Keratinocyte (primary cell): ENCODE measurements at regions not wholly inside any gene's neighbourhood (a gene's known extent, or its start where the extent isn't known, plus 50 kb on each side); places are given as distances from the start of the nearest gene placed in this dataset.

Experiments used
- DNase-seq: peaks from one replicate; pipeline ENCODE4 v3.0.0-alpha.2; 2011; ENCODE audit warnings: low read depth, missing footprints, low spot score
- FAIRE-seq: peaks from 2 replicates; lab custom pipeline; 2011; peaks lifted over from hg19 to GRCh38; lab: Jason Lieb, UNC
- H2AFZ ChIP-seq: 2 replicates; pipeline ENCODE4 v1.6.0; 2012; ENCODE audit warnings: low read length, control low read depth, inconsistent platforms; ENCODE audit not compliant: control insufficient read depth
- H3K27ac ChIP-seq: 2 replicates; pipeline ENCODE4 v1.5.1; 2011; ENCODE audit warnings: low read length; ENCODE audit not compliant: control insufficient read depth, insufficient read depth
- H3K27me3 ChIP-seq: 3 replicates; pipeline ENCODE4 v1.6.0; 2011; ENCODE audit warnings: low read length; ENCODE audit not compliant: control insufficient read depth, insufficient read depth; ENCODE audit errors: extremely low read depth
- H3K36me3 ChIP-seq, 2 experiments: 2 replicates in 1 of 2; 3 replicates in 1 of 2; pipeline ENCODE4 v1.5.1; 2011; ENCODE audit warnings: low read length in 2 of 2, mild to moderate bottlenecking in 1 of 2; ENCODE audit not compliant: control insufficient read depth in 2 of 2, insufficient read depth in 2 of 2; ENCODE audit errors: extremely low read depth in 1 of 2
- H3K4me1 ChIP-seq: 3 replicates; pipeline ENCODE4 v1.5.1; 2011; ENCODE audit warnings: low read length; ENCODE audit not compliant: control insufficient read depth, insufficient read depth; ENCODE audit errors: extremely low read depth
- H3K4me2 ChIP-seq: 3 replicates; pipeline ENCODE4 v1.6.0; 2011; ENCODE audit warnings: low read depth, low read length; ENCODE audit not compliant: control insufficient read depth, insufficient read depth; ENCODE audit errors: extremely low read depth
- H3K4me3 ChIP-seq, 3 experiments: fragments of 200-600 bp in 1 of 3; sonication (generic) in 1 of 3; 2 replicates in 2 of 3; 3 replicates in 1 of 3; pipeline ENCODE4 v1.5.1; 2011 to 2016; ENCODE audit warnings: low read length in 3 of 3, mild to moderate bottlenecking in 3 of 3, control low read depth in 2 of 3, inconsistent platforms in 1 of 3, low read depth in 1 of 3, mixed read lengths in 1 of 3, mixed run types in 1 of 3, moderate library complexity in 1 of 3; ENCODE audit not compliant: control insufficient read depth in 2 of 3, insufficient read depth in 2 of 3; ENCODE audit errors: extremely low read depth in 1 of 3
- H3K79me2 ChIP-seq: 2 replicates; pipeline ENCODE4 v1.6.0; 2012; ENCODE audit warnings: low read length; ENCODE audit not compliant: control insufficient read depth, insufficient read depth
- H3K9ac ChIP-seq: 3 replicates; pipeline ENCODE4 v1.6.0; 2011; ENCODE audit warnings: low read length; ENCODE audit not compliant: control insufficient read depth, insufficient read depth; ENCODE audit errors: extremely low read depth
- H3K9me1 ChIP-seq: 3 replicates; pipeline ENCODE4 v1.6.0; 2011; ENCODE audit warnings: low read length; ENCODE audit not compliant: control insufficient read depth, insufficient read depth; ENCODE audit errors: extremely low read depth
- H3K9me3 ChIP-seq: 2 replicates; pipeline ENCODE4 v1.5.1; 2012; ENCODE audit warnings: low read depth, low read length; ENCODE audit not compliant: control insufficient read depth
- H4K20me1 ChIP-seq: 3 replicates; pipeline ENCODE4 v1.6.0; 2011; ENCODE audit warnings: low read length; ENCODE audit not compliant: control insufficient read depth, insufficient read depth; ENCODE audit errors: extremely low read depth
- EZH2 ChIP-seq: IDR thresholded peaks from one replicate; pipeline ENCODE4 v1.6.1; 2012; ENCODE audit warnings: inconsistent platforms, mild to moderate bottlenecking, low read length, moderate library complexity
- dilution Hi-C: fragments of 300-500 bp; cut with MboI; formaldehyde crosslinking; loops from one replicate; pipeline ENCODE4 v1.7.0; 2020; ENCODE audit warnings: low sequenced_read_pairs; ENCODE audit not compliant: extremely low pct_ligation_motif_present
- TF ChIP-seq, protein P1 (sequence below), 3 experiments: IDR thresholded peaks in 1 of 3; conservative IDR thresholded peaks in 1 of 3; optimal IDR thresholded peaks in 1 of 3; 2 replicates in 2 of 3; 3 replicates in 1 of 3; pipeline versions ENCODE3 to v1.5.1; 2011; ENCODE audit warnings: low read length in 3 of 3, mild to moderate bottlenecking in 3 of 3, moderate library complexity in 2 of 3, control low read depth in 1 of 3, inconsistent platforms in 1 of 3; ENCODE audit not compliant: insufficient read depth in 2 of 3; ENCODE audit errors: extremely low read depth in 1 of 3

DNA sequence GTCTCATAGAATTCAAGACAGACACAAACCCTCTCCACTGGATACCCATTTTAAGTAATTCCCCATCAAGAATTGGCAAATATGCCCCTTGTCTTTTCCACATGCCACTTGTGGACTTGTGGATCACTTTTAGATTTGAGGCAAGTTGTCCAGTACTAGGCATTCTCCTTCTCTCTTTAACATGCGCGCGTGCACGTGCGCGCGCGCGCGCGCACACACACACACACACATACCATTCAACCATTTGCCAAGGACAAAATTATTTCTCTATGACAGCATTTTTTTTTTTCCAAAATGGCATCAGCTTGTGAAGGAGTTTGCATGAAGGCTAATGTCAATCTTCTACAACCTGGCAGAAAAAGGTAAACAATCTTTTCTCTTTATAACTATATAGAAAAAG, 1325.7 kb upstream of the IGFBP7 start:
- H3K36me3 ChIP-seq: no peaks in the 10 kb centered on the region
- H3K27ac ChIP-seq: no peak overlapping the region
- no peaks in the 10 kb centered on the region for H4K20me1 ChIP-seq
- no peak overlapping the region for H3K4me2 ChIP-seq
- no peak overlapping the region for H3K9ac ChIP-seq
- no peak overlapping the region for H3K4me3 ChIP-seq
- no peaks in the 10 kb centered on the region for H3K9me1 ChIP-seq
- no peaks in the 10 kb centered on the region for H3K9me3 ChIP-seq
- no peak for DNase-seq
- no peak for FAIRE-seq
- no peaks in the 10 kb centered on the region for H3K4me1 ChIP-seq
- no peak overlapping the region for H2AFZ ChIP-seq
- dilution Hi-C loops: no loop called here
- TF ChIP-seq, protein P1, sequence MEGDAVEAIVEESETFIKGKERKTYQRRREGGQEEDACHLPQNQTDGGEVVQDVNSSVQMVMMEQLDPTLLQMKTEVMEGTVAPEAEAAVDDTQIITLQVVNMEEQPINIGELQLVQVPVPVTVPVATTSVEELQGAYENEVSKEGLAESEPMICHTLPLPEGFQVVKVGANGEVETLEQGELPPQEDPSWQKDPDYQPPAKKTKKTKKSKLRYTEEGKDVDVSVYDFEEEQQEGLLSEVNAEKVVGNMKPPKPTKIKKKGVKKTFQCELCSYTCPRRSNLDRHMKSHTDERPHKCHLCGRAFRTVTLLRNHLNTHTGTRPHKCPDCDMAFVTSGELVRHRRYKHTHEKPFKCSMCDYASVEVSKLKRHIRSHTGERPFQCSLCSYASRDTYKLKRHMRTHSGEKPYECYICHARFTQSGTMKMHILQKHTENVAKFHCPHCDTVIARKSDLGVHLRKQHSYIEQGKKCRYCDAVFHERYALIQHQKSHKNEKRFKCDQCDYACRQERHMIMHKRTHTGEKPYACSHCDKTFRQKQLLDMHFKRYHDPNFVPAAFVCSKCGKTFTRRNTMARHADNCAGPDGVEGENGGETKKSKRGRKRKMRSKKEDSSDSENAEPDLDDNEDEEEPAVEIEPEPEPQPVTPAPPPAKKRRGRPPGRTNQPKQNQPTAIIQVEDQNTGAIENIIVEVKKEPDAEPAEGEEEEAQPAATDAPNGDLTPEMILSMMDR (optimal IDR thresholded peaks at IDR 0.05 in 1 of 3, IDR thresholded peaks at IDR 0.05 in 1 of 3, conservative IDR thresholded peaks at IDR 0.05 in 1 of 3; ENCODE audit: extremely low read depth in 1 of 3, insufficient read depth in 2 of 3, low read length in 3 of 3): no peak
- TF ChIP-seq EZH2: no peak
- no peaks in the 10 kb centered on the region for H3K79me2 ChIP-seq
- no peaks in the 10 kb centered on the region for H3K27me3 ChIP-seq

DNA sequence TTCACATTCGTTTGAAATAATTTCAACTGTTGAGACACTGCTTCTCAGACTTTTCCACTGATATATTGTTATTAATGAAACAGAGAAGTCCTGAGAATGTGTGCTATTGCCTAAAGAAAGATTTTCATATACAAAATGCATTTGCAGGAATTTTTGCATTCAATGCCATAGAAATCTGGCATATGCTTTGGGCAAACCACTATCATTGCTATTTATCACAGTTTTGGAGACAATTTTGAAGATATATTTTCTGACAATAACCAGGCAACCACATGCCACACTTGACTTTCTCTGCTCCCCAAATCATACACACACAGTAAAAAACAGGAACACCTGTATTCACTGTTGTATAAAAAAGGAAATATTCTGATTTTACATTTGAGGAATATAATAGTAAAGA, 1303.7 kb upstream of the IGFBP7 start:
- no peak overlapping the region for H3K27ac ChIP-seq
- no peaks in the 10 kb centered on the region for H4K20me1 ChIP-seq
- no peaks in the 10 kb centered on the region for H3K9me3 ChIP-seq
- no peaks in the 10 kb centered on the region for H3K4me1 ChIP-seq
- DNase-seq (no peak), FAIRE-seq (no peak)
- H3K79me2 ChIP-seq: no peaks in the 10 kb centered on the region
- no peaks in the 10 kb centered on the region for H3K36me3 ChIP-seq
- no peak overlapping the region for H3K4me3 ChIP-seq
- no peaks in the 10 kb centered on the region for H3K27me3 ChIP-seq
- H2AFZ ChIP-seq: no peak overlapping the region
- H3K9ac ChIP-seq: no peak overlapping the region
- no peak for TF ChIP-seq EZH2
- TF ChIP-seq, protein P1 (optimal IDR thresholded peaks at IDR 0.05 in 1 of 3, IDR thresholded peaks at IDR 0.05 in 1 of 3, conservative IDR thresholded peaks at IDR 0.05 in 1 of 3; ENCODE audit: extremely low read depth in 1 of 3, insufficient read depth in 2 of 3, low read length in 3 of 3): no peak
- no peak overlapping the region for H3K4me2 ChIP-seq
- H3K9me1 ChIP-seq: no peaks in the 10 kb centered on the region
- dilution Hi-C loops: no loop called here
